ENCODE measurements at regions not wholly inside any gene's neighbourhood (a gene's known extent, or its start where the extent isn't known, plus 50 kb on each side); places are given as distances from the start of the nearest gene placed in this dataset.

DNA sequence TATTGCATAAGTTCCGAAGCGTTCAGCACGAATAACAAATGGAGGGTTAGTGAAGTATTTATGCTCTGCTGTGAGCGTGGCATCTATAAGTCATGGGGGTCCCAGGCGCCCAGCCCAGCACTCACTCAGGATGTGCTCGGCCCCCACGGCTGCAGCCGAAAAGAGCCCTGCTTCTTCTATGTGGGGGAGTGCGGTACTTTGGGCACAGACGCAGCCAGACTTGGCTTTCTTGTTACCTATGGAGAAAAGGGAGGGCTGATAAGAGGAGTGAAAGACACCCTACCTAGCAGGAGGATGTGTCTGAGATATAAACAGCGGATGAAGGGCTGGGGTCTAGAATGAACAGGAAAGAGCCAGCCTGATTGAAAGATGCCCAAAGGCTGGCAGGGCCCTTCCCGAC is 51.4 kb downstream of the MRPL36 start:
- no peak overlapping the region for H3K4me3 ChIP-seq (replicated peaks; ENCODE audit: low read depth, low read length)
- TF ChIP-seq, protein P1, sequence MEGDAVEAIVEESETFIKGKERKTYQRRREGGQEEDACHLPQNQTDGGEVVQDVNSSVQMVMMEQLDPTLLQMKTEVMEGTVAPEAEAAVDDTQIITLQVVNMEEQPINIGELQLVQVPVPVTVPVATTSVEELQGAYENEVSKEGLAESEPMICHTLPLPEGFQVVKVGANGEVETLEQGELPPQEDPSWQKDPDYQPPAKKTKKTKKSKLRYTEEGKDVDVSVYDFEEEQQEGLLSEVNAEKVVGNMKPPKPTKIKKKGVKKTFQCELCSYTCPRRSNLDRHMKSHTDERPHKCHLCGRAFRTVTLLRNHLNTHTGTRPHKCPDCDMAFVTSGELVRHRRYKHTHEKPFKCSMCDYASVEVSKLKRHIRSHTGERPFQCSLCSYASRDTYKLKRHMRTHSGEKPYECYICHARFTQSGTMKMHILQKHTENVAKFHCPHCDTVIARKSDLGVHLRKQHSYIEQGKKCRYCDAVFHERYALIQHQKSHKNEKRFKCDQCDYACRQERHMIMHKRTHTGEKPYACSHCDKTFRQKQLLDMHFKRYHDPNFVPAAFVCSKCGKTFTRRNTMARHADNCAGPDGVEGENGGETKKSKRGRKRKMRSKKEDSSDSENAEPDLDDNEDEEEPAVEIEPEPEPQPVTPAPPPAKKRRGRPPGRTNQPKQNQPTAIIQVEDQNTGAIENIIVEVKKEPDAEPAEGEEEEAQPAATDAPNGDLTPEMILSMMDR (IDR thresholded peaks at IDR 0.05; ENCODE audit: low read length, missing control alignments): no peak
- no peak for DNase-seq (ENCODE audit: low read depth)

DNA sequence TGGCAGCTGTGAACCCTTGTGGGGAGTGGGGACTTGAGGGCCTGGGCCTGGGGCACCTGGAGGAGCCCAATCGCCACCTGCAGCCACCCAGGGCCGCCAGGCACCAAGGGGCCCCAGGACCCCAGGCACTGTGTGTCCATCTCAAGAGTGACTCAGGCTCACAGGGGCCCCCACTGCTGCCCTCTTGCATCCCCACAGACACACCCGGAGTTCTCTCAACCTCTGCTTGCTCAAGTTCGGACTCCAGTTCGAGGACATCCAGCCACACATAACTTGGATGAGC is 51.9 kb downstream of the MRPL36 start:
- TF ChIP-seq, protein P1 (IDR thresholded peaks at IDR 0.05; ENCODE audit: low read length, missing control alignments): no peak
- no peak for DNase-seq (ENCODE audit: low read depth)
- no peak overlapping the region for H3K4me3 ChIP-seq (replicated peaks; ENCODE audit: low read depth, low read length)

DNA sequence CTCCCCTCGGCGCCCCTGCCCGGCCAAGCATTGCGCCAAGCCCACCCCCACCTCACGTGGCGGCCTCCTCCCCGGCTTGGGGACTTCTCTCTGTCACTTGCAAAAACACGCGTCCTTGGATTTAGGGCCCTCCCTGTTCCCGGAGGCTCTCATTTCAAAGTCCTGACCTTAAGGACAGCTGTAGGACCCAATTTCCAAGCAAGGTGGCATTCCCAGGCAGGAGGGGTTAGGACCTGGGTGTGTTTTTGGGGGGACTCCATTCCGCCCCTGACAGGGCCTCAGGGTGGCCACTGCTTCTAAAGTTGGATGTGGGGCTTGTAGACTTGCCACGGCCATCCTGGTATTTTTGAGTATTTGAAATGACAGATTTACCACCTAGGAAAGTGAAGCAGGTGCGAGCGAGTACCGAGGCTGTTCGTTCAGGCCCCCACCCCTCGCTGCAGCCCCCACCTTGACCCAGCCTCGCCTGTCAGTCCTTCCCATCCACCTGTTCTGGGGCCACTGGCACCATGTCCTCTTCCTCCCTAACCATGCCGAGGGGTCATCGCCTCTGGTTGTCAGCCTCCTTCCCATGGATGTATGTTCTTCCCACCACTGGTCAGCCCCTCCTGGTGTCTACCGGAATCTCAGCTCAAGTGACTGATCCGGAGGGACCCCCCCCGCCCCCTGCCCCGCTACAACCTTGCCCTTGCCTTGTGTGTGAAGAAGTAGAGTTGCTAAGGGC is 52.4 kb downstream of the MRPL36 start:
- DNase-seq (ENCODE audit: low read depth): no peak
- H3K4me3 ChIP-seq (replicated peaks; ENCODE audit: low read depth, low read length): no peak overlapping the region
- TF ChIP-seq, protein P1 (IDR thresholded peaks at IDR 0.05; ENCODE audit: low read length, missing control alignments): no peak

DNA sequence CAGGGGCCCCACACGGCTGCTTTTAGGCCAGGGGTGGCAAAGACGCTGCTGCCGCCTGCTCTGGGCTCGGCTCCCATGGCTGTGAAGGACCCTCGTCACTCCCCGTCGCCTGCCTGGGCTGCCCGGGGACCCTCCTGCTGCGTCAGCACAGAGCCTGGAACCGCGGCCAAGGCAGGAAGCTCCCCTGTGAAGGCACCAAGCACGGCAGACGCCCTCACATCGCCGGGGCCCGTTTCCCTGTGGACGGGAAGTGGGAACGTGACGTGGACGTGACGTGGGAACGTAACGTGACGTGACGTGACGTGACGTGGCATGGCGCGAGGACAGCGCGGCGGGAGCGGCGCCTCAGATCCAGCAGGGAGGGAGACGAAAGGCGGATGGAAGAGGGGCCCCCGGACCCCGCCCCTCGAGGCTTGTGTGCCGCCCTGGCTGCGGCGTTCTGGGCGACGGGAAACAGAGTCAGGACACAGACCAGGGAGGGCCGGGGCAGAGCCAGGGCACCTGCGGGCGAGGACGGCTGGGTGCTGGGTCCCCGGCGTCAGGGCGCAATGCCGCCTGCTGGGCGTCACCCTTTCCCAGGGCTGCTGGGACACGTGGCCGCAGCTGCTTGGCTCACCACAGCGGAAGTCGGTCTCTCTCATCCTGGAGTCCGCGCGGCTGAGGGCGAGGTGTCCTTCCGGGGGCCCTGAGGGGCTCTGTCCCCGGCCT is 53.1 kb downstream of the MRPL36 start:
- TF ChIP-seq, protein P1 (IDR thresholded peaks at IDR 0.05; ENCODE audit: low read length, missing control alignments): no peak
- DNase-seq (ENCODE audit: low read depth): no peak
- no peak overlapping the region for H3K4me3 ChIP-seq (replicated peaks; ENCODE audit: low read depth, low read length)

DNA sequence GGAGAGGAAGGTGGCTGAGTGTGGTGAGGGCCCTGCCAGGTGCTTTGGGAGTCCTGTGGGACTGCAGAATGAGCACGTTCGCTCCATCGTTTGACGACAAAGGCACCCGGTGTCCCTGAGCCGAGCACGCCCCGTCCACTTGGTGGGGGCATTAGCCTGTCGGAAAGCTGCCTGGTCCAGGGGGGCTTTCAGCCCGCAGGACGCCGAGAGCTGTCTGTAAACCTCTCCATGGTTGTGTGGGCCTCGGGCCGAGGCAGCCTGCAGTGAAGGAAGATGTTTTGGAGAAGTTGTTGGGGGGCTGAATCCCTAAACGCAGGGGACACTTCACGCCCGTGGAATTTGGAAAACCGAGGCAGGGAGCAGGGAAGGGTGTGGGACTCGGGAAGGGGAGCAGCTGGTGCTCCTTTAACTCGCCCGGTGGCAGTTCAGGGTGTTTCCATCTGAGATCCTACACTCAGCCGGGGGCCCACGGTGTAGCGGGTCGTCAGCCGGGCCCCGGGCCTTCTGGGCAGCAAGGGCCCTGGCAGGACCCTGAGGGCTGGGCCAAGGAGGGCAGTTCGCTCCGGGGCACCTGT is 53.8 kb downstream of the MRPL36 start:
- H3K4me3 ChIP-seq (replicated peaks; ENCODE audit: low read depth, low read length): no peak overlapping the region
- TF ChIP-seq, protein P1 (IDR thresholded peaks at IDR 0.05; ENCODE audit: low read length, missing control alignments): no peak
- no peak for DNase-seq (ENCODE audit: low read depth)

DNA sequence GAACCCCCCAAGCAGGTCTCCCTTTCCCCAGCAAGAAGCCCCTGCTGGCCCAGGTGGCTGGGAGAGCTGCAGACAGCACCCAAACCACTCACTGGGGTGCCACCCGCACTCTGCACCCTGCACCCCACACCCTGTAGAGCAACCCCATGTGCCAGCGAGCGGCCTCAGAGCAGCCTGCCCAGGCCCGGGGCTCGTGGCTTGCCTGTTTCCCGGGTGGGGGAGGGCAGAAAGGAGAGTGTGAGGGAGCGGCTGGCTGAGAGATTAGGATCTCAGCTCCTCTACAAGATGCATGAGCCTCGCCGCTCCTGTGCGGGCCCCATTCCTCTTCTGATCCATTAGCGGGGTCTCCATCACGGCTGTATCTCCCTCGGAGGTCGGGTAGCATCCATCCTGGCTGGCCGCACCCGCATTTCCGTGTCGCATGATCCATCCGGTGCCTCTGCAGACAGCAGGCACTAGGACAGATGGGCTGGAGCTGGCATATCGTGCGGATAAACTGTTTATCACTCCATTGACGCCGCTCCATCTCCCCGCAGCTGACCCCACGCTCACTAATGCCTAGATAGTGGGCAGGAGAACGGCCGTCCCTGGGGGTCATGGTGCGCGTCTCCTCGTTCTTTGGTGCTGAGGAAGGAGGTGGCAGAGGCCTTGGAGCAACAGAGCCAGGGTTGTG is 54.4 kb downstream of the MRPL36 start:
- TF ChIP-seq, protein P1 (IDR thresholded peaks at IDR 0.05; ENCODE audit: low read length, missing control alignments): no peak
- DNase-seq (ENCODE audit: low read depth): no peak

More for the DNA sequence above, 54.4 kb downstream of the MRPL36 start:
- H3K4me3 ChIP-seq (replicated peaks; ENCODE audit: low read depth, low read length): no peak overlapping the region

Measured in fibroblast of pulmonary artery (primary cell).